Cardiac muscle cell (in vitro differentiated cells and primary cell): ENCODE measurements at regions not wholly inside any gene's neighbourhood (a gene's known extent, or its start where the extent isn't known, plus 50 kb on each side); places are given as distances from the start of the nearest gene placed in this dataset.

Source experiments
- DNase-seq, 2 donors: peaks; one replicate each; pipeline versions ENCODE4 v3.0.0 to v3.0.0-alpha.2; 2010 to 2017; ENCODE audit warnings: low read depth in 1 of 2, low spot score in 1 of 2
- H3K27ac ChIP-seq: fragments of 200-600 bp; sonication (generic); 2 replicates; pipeline ENCODE4 v1.5.1; 2016
- H3K27me3 ChIP-seq: fragments of 200-600 bp; sonication (generic); 2 replicates; pipeline ENCODE4 v1.6.0; 2016; ENCODE audit warnings: control low read depth
- H3K36me3 ChIP-seq: fragments of 200-600 bp; sonication (generic); 2 replicates; pipeline ENCODE4 v1.5.1; 2016; ENCODE audit warnings: control low read depth
- H3K4me1 ChIP-seq: fragments of 200-600 bp; sonication (generic); 2 replicates; pipeline ENCODE4 v1.8.1; 2017; ENCODE audit warnings: low read depth, mild to moderate bottlenecking, mixed run types
- H3K4me3 ChIP-seq: fragments of 200-600 bp; sonication (generic); 2 replicates; pipeline ENCODE4 v1.5.1; 2016; ENCODE audit warnings: mild to moderate bottlenecking
- H3K9me3 ChIP-seq: fragments of 200-600 bp; sonication (generic); 2 replicates; pipeline ENCODE4 v1.5.1; 2017; ENCODE audit warnings: low read depth, mild to moderate bottlenecking, control low read depth
- CTCF ChIP-seq: IDR thresholded peaks from 2 replicates; pipeline ENCODE4 v1.5.1; 2012; ENCODE audit warnings: low read depth, mild to moderate bottlenecking, low read length

- Histone ChIP-seq H3K9me3 (no peaks in the 10 kb centered on the region), H3K36me3 (no peaks in the 10 kb centered on the region), H3K27me3 (no peaks in the 10 kb centered on the region), H3K27ac (no peak overlapping the region), H3K4me3 (no peak overlapping the region), H3K4me1 (no peaks in the 10 kb centered on the region)
- no peak for DNase-seq
- TF ChIP-seq CTCF = no peak
Observed at GRCh38 chr9:126225611-126226609, 100.7 kb upstream of the MVB12B start.

- Histone ChIP-seq H3K27me3 (no peaks in the 10 kb centered on the region), H3K27ac (no peak overlapping the region), H3K4me1 (no peaks in the 10 kb centered on the region), H3K9me3 (no peaks in the 10 kb centered on the region), H3K4me3 (no peak overlapping the region), H3K36me3 (no peaks in the 10 kb centered on the region)
- no peak for DNase-seq
- no peak for TF ChIP-seq CTCF
Observed at GRCh38 chr9:126226991-126227936, 99.4 kb upstream of the MVB12B start.

GRCh38 chr9:126228111-126228780, 98.4 kb upstream of the MVB12B start:
- DNase-seq = no peak
- no peaks in the 10 kb centered on the region for H3K9me3 ChIP-seq
- no peak overlapping the region for H3K4me3 ChIP-seq
- no peak for TF ChIP-seq CTCF
- no peaks in the 10 kb centered on the region for H3K27me3 ChIP-seq
- no peaks in the 10 kb centered on the region for H3K4me1 ChIP-seq
- no peak overlapping the region for H3K27ac ChIP-seq
- no peaks in the 10 kb centered on the region for H3K36me3 ChIP-seq

- Histone ChIP-seq H3K27me3 (no peaks in the 10 kb centered on the region), H3K36me3 (no peaks in the 10 kb centered on the region), H3K9me3 (no peaks in the 10 kb centered on the region), H3K4me1 (no peaks in the 10 kb centered on the region), H3K27ac (no peak overlapping the region), H3K4me3 (no peak overlapping the region)
- DNase-seq = peak; percentile 77 to 79
- TF ChIP-seq CTCF = peak; percentile 96
Observed at GRCh38 chr9:126228781-126229444, 97.7 kb upstream of the MVB12B start.

GRCh38 chr9:126229501-126229900, 97.1 kb upstream of the MVB12B start:
- DNase-seq = no peak
- no peaks in the 10 kb centered on the region for H3K4me1 ChIP-seq
- H3K27me3 ChIP-seq = no peaks in the 10 kb centered on the region
- no peak overlapping the region for H3K4me3 ChIP-seq
- no peaks in the 10 kb centered on the region for H3K36me3 ChIP-seq
- no peak overlapping the region for H3K27ac ChIP-seq
- no peaks in the 10 kb centered on the region for H3K9me3 ChIP-seq
- no peak for TF ChIP-seq CTCF
